Astrocyte of the hippocampus (primary cell): ENCODE measurements at regions not wholly inside any gene's neighbourhood (a gene's known extent, or its start where the extent isn't known, plus 50 kb on each side); places are given as distances from the start of the nearest gene placed in this dataset.

Experiments
- DNase-seq: peaks from one replicate; pipeline ENCODE4 v3.0.0; 2011; ENCODE audit warnings: low read depth, low spot score

DNA sequence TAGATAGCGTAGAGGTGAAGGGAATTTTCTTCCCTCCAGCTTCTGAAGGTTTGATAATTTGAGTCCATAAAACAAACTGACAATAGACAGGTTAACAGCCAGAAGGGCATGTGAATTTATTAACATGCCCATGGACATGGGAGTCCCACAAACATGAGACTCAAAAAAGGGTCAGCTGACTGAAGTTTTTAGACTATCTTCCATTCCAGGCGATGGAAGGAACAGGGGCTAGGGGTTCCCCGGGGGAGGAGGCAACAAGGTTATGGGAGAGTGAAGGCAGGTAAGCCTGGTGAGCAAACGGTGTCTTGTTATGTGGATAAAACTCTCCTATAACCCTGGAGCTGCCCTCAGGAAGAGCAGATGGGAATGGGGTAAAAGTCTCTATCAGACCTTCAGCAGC, 81.5 kb upstream of the SORBS2 start:
- DNase-seq, result no peak

DNA sequence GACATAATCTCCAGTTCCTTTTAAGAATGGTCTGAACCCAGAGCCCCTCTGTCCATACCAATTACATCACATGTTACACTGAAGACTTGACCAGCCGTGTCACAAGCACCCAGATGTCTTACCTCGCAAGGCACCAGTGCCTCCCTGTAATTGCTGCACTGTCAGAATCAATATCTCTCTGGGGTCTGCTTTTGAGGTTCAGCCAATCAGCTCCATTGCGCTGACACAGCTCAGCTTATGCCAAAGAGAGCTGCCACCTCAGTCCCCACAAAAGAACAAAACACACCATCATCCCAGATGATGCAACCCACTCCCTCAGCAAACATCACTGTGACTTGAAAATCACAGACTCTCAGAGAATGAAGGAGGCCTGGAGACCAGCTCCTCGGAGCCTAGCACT, 82.5 kb upstream of the SORBS2 start:
- DNase-seq, result no peak

DNA sequence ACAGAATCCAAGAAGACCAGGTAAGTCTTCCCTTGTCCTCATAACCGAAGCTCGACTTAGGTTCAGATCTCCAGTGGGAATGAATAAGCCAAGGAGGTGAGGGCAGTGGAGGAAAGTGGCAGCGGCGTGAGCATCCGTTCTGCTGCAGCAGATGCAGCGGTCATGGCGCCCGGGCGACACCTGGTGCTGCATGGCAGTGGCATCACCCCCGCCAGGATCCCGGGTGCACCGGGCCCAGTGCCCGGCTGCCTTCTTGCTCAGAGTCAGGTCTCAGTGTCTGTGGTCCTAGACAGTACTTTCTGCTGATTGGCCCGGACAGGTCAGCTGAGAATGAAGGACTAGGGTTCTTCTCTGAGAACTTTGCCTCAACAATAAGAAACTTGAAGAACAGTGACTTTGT, 83.4 kb upstream of the SORBS2 start:
- no peak for DNase-seq

DNA sequence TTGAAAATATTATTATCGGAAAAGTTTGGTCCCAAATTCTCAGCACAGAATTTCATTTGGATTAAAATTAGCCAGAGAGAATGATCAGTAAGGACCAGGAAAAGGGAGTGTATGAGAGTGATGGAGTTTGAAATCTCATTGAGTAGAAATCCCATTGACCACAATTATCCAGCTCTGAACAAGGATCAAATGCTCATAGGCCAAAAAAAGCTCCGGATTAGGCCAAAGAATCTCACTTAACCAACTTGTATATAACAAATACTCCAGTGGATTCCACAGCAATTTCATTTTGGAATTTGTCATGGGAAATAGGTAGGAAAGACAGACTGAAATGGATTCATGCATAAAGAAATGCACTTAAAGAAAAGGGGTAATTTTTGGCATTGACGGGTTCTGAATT, 83.9 kb upstream of the SORBS2 start:
- DNase-seq, result no peak

DNA sequence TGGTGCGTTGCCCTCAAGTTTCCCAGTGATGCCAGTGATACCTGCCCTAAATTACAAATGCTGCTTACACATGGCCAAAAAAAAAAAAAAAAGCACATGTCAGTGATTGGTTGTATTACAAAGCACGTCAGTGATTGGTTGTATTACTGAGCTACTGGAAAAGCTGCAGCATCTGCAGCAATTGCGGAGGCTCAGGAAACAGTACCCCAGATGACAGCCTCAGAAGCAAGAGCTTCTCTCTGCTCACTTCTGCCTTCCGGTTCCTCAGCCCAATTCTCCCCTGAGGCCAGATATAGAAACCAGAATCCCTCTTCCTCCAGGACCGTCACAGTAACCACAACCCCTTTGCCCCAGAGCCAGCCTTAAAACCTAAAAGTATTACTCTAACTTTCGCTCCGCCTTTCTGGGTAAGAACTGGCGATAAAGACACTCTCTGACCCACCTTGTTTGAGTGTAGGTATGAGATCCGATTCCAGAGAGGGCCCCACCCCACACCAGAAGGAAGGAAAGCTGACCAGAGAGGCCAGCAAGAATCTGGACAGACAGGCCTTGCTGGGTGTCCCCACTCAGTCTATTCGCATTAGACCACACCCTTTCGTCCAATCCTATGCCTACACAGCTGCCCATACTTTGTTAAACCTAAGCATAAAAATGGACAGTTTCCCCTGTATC, 85.0 kb upstream of the SORBS2 start:
- no peak for DNase-seq

DNA sequence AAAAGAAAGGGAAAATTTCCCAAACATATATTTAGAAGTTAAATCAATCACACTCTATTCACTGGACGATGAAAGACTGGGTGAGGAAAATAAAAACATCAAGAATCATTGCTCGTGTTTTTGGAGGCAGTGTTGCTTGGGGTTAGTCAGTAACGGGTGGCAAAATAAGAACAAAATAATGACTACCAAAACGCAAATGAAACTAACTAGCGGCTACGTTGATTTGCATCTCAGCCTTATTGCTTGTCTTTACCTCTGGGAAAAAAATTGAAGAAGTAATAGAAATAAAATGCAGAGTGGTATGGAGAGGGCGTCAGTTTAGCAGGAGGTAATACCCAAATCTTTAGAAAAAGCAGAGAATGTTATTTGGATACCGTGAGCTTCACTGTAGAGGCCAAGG, 86.4 kb upstream of the SORBS2 start:
- no peak for DNase-seq

DNA sequence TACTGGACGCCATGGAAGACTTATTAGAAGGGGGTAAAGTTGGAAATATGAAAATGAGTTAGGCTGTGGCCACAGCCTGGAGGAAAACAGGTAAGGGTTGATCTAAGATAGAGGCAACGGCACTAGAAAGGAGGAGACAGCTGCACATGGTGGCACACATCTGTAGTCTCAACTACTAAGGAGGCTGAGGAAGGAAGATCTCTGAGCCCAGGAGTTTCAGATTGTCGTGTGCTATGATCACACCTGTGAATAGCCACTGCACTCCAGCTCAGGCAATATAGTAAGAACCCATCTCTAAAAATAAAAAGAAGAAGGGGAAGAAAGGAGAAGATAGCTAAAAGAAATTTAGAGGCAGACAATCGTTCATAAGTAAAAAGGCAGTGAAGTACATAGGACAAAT, 87.8 kb upstream of the SORBS2 start:
- no peak for DNase-seq

DNA sequence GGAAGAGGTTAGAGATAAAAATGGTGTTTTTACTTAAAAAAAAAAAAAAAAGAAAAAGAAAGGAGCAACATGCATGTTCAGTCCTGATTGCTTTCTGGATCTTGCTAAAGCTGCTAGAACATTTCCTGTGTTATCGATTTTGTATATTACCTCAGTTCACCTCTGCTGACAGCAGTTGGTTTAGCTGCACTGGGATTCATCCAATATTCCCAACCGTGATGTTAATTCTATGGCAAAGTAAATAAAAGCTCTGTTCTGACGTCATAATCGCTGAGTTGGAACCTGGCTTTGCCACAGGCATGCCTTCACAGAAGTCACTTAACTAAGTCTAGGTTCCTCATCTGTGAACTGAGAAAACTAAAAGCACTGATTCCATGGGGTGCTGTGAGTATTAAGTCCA, 90.7 kb upstream of the SORBS2 start:
- peak; percentile 64 for DNase-seq

DNA sequence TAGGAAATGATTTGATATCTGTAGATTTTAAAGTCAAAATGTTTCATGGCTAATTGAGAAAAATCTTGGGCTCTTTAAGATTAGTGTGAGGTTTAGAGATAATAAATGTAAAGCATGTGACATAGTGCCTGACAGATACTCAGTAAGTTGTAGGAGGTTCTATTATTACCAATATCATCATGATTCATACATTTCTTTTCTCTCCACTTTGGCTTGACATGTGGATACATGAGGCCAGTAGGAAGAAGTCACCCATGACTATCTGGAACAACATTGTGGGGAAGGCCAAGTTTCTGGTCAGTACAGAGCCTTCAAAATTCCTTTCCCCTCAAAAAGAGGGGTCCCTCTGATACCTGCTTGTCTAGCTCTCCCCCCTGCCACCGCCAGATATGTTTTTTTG, 91.2 kb upstream of the SORBS2 start:
- no peak for DNase-seq

DNA sequence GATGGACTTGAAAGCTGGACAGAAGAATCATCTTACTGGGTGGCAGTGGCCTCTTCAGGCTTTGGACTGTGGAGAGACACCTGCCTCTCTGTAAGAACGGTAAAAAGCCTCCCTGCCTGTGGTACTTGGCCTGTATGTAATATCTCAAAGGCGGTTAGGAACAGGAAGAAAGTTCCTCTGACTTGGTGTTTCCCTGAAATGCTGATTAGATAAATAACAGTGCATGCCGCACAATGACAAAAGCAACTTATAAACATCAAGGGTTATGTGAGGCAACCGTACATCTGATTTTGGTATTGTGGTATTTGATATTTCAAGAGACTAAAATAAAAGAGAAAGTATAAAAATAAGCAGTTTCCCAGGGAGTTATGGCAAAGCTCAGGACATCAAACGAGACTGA, 92.4 kb upstream of the SORBS2 start:
- no peak for DNase-seq

DNA sequence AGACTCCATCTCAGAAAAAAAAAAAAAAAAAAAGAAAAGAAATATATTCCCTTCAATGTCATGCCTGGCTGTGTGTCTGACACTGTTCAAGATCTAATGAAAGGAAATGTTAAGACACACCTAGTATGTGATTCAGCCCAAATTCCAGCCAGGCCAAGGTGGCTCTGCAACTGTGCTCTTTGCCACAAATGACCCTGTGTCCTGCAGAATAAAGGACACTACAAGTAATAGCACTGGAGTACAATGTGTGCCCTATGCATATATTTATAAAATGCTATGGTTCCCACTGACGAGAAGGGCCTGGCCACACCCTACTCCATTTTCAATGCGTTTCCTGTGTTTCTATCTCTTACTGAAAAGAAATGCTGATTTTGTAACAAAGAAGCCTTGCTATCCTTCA, 98.0 kb upstream of the SORBS2 start:
- DNase-seq, result no peak

DNA sequence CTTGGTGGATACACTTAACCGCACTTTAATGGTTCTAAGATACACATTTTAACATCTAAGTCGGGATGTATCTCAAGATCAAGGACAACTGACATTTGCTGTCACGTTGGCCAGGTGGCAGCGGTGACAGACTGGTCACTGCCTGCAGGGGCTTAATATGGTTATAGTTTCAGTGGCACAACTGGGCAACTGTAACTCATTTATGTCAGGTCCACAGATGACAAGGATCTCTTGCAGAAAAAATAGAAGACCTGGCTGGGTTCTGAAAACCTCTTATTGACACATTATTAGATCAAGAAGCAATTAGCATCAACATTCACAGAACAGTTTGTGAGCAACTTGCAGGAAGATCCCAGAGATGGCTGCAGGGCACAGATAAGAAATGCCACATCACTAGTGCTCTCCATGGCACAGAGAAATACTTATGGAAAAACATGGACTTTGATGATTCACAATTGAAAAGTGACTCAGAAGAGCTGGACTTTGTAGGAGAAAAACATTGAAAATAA, 99.6 kb upstream of the SORBS2 start:
- DNase-seq, result peak; percentile 35

DNA sequence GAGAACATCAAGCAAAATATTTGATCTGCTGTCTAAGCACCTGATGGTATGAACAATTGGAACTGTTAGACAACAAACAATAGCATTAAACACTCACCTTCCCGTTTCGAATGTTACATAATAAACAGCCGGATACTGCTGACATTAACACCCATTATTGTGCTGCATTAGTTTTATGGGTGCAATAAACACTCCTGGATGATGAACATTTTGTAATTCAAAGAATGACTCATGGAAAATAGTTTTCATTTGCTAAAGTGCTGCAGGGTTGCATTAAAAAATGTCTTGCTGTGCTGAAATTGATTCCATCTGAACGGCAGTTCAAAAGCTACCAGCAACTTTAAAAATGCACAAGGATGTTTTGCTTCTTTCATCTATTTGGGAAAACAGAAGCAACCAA, 100.8 kb upstream of the SORBS2 start:
- DNase-seq, result no peak

DNA sequence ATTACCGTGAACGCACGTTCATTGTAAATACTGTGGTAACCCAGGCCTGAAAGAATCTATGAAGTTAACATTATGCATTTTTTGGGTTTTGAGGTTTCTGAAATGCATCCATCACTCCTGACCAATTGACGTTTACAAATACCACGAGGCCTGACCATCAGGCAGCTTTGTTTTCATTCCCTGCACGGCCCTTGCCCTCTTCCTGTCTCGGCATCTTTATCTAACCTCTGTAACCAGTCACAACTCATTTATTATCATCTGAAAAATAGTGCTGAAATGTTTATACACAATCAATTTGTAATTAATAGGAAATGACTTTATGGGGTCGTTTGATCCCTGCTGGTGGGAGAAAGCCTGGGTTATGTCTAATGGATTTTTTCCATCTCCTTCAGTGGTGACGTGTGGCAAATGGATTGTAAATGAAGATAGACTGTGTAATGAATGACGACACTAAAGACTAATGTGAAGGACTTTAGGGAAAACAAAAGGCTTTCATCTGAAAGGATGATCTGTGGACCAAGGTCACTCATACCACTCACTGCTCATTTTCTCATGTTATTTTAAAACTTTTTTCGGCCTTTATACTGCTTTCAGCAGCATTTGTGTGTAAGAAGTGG, 102.7 kb upstream of the SORBS2 start:
- peak; percentile 94 for DNase-seq

DNA sequence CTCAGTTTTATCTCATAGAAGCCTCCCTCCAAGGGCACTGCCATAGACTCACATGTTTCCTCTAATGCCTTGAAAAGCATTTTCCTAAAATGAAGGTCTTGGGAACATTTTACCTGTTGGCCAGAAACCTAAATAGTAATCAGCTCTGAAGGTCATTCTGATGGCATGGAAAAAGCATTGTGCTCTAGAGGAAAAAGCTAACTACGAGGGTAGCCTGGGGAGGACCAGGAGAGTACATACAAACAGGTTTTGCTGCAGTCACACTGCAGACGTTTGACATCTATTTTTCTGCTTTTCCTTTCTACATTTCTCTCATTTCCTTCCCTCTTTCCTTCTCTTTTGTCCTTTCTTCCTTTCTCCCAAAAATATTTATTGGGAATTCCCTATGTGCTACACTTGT, 103.3 kb upstream of the SORBS2 start:
- DNase-seq, result no peak

DNA sequence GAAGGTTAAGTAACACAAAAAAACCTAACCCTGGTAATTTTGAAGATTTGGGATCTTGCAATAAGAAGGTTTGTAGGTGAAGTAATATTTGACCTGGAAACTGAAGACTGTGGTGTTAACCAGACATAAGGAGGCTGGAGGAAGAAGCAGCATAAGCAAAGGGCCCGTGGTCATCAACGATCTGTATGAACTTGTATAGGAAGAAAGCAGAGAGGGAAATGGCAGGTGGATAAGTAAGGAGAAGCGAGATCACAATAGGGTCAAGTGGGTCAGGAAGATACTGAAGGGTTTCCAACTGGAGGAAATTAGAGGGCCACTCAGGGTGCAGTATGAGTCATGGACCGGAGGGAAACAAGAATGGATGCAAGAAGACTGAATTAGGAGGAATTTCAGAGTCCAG, 103.8 kb upstream of the SORBS2 start:
- no peak for DNase-seq

DNA sequence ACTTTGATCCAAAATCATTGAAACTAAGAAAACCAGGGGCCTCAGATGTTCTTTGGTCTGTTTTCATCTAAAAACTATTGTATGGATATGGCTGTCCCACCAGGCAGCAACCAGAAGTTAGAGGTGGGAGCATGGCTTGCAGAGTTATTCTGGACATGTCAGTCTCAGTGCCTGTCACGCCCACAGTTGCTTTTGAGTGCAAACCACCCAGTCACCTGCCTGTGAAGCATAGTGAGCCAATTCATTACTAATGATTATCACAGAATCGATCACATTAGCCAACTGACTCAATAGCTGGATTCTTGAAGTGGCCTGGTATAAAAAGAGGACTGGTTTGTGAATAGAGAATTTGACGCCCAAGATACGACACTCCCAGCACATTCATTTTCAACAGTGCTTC, 104.2 kb upstream of the SORBS2 start:
- no peak for DNase-seq

DNA sequence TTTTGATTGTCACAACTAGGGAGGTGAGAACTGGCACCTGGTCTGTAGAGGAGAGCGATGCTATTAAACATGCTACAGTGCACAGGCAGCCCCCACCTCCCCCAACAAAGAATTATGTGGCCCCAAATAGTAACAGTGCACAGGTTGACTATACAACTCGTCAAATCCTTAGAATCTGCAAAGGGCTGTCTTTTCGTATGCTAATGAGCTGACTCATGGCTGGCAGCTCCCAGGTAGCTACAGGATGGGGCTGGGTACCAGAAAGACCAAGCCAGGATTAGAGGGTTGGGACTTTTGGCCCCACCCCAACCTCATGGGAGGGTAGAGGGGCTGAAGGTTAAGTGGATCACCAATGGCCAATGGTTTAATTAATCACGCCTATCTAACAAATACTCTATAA, 104.7 kb upstream of the SORBS2 start:
- no peak for DNase-seq

DNA sequence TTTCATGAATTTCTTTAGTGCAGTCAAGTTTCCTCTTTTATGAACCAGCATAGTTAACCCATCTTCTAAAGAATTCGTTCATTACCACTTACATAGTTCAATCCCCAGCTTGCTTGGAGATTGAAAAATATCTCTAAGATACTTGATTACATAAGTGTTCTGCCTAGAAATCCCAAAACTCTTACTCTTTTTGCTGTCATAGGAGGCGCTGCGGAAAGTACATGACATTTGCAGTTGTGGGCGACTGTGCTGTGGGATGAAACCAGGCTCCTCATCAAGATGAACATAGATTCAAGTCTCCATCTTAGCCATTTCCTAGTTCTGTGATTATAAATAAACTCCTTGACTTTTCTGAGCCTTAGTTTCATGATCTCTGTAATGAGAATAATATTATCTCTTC, 107.1 kb upstream of the SORBS2 start:
- DNase-seq, result no peak

DNA sequence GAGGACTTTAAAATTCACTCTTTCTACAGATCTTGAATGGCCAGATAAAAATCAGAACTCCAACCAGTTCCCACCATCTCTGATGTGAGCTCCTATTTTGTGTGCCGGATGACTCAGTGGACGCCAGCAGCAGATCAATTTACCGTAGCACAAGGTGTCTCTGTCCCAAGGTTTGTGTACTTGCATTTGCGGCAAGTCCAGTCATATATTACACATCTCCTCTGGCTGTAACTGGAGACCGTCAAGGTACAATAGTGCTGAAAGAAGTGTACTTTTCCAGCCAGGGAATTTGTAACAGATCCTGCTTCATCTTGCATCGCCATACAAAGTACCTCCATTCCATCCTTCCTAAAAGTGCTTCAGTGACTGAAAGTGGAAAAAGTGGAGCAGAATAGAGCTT, 108.2 kb upstream of the SORBS2 start:
- DNase-seq, result no peak

DNA sequence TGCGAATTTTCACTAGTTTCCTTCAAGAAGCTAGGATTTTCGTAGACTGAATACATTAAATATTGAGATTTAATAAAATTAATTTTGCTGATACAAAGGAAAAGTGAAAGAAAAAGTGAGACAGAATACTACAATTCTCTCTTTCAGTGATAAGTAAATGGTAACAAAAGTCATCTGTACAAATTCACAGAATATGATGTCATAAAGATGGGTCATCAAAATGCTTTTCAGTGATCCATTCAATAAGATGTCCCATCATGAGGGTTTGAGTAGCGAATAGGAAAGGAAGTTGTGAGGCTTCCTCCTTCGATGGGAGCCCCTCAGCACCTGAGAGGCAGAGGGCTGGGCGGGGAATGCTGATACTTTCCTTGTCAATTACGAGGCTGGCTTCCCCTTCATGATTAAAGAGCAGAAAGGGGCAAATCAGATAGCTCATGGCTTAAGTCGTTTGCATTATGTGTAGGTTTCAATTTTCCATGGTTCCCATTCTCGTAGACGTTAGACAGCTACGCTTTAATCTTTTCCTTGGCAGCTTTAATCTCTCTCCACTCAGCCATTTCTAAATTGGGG, 108.8 kb upstream of the SORBS2 start:
- no peak for DNase-seq

DNA sequence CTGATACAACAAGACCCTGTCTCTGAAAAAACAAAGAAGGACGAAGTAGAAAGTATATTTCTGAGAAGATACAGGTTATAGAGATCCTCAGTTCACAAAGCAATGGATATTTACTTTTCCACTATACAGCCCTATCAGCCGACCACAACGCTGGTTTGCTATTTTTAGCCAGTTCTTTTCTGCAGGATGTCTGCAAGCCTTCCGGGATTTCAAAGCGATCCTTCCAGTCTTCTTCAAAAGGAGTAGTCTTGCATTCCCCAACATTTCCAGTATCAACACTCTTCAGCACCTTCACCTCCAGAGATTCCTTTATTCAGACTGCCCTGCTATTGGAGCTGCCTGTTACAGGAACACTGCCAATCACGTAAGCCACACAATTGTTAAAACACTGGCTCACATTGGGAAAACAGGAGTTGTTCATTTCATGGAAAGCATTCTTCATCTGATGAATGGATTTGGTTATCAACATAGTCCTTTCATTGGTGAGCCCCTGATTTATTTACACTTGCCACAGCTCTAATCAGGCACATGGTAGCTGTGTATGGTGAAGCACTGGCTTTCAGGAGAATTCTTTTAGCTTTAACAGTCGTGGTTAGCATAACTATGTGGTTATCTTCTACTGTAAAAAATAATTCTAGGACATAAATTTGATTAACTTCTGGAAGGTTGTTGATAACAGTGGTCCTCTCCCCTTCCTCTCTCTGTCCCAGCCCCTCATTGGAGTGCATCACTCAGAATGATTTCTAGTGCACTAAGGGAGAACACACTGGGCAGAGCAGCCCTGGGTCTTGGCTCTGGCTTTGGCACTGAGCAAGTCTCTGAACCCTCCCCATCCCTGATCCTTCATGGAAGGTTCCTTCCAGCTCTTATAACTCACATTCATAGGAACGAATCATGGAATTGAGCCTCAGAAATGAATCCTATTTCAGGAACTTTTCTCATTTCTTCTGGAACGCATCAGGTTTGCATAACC, 109.9 kb upstream of the SORBS2 start:
- peak; percentile 68 for DNase-seq
